CD4-positive, alpha-beta T cell treated with Interleukin-10 for 1 hour (primary cell): ENCODE measurements at regions not wholly inside any gene's neighbourhood (a gene's known extent, or its start where the extent isn't known, plus 50 kb on each side); places are given as distances from the start of the nearest gene placed in this dataset.
"Not testable (repeated sequence)": the region's sequence is repeated elsewhere in the genome, so short reads cannot be mapped to it uniquely, and the experiment has no call there.

ENCODE experiments used
- DNase-seq: peaks from one replicate; pipeline ENCODE4 v3.0.0-alpha.2; 2020

GRCh38 chr5:156155598-156155997 lies 171.4 kb upstream of the SGCD start:
- no peak for DNase-seq

- DNase-seq: no peak
Observed at GRCh38 chr5:156164306-156164705, 162.7 kb upstream of the SGCD start.

GRCh38 chr5:156169495-156169894 lies 157.5 kb upstream of the SGCD start:
- DNase-seq: no peak

GRCh38 chr5:156170351-156170961 lies 156.5 kb upstream of the SGCD start:
- DNase-seq: no peak

- no peak for DNase-seq
Observed at GRCh38 chr5:156174225-156174624, 152.7 kb upstream of the SGCD start.

- no peak for DNase-seq
Observed at GRCh38 chr5:156178117-156178516, 148.8 kb upstream of the SGCD start.

GRCh38 chr5:156181656-156182055 lies 145.3 kb upstream of the SGCD start:
- DNase-seq: no peak

- no peak for DNase-seq
Observed at GRCh38 chr5:156182174-156182967, 144.6 kb upstream of the SGCD start.

GRCh38 chr5:156186760-156187159 lies 140.2 kb upstream of the SGCD start:
- no peak for DNase-seq

- no peak for DNase-seq
Observed at GRCh38 chr5:156188016-156188415, 138.9 kb upstream of the SGCD start.

GRCh38 chr5:156189628-156190027 lies 137.3 kb upstream of the SGCD start:
- DNase-seq: no peak

GRCh38 chr5:156191547-156191946 lies 135.4 kb upstream of the SGCD start:
- no peak for DNase-seq

GRCh38 chr5:156197042-156197635 lies 129.8 kb upstream of the SGCD start:
- DNase-seq: no peak

GRCh38 chr5:156199045-156199444 lies 127.9 kb upstream of the SGCD start:
- no peak for DNase-seq

- DNase-seq: no peak
Observed at GRCh38 chr5:156200938-156201787, 125.8 kb upstream of the SGCD start.

- no peak for DNase-seq
Observed at GRCh38 chr5:156201788-156202403, 125.1 kb upstream of the SGCD start.

- no peak for DNase-seq
Observed at GRCh38 chr5:156208271-156208670, 118.7 kb upstream of the SGCD start.

GRCh38 chr5:156218367-156219158 lies 108.4 kb upstream of the SGCD start:
- no peak for DNase-seq

- DNase-seq: no peak
Observed at GRCh38 chr5:156219483-156220005, 107.4 kb upstream of the SGCD start.

- no peak for DNase-seq
Observed at GRCh38 chr5:156221816-156222215, 105.1 kb upstream of the SGCD start.

GRCh38 chr5:156223547-156223946 lies 103.4 kb upstream of the SGCD start:
- no peak for DNase-seq

GRCh38 chr5:156226485-156226884 lies 100.5 kb upstream of the SGCD start:
- not testable (repeated sequence) for DNase-seq
